MG63 (cell line): ENCODE measurements at regions not wholly inside any gene's neighbourhood (a gene's known extent, or its start where the extent isn't known, plus 50 kb on each side); places are given as distances from the start of the nearest gene placed in this dataset.
A peak's percentile ranks its signal among the peaks of the same experiment; 100 is the strongest.
"Not testable (repeated sequence)": the region's sequence is repeated elsewhere in the genome, so short reads cannot be mapped to it uniquely, and the experiment has no call there.

Source experiments
- DNase-seq: peaks from one replicate; pipeline ENCODE4 v3.0.0-alpha.2; 2020
- H3K27me3 ChIP-seq: fragments of 250-450 bp; sonication (Bioruptor Pico); 2 replicates; pipeline ENCODE4 v1.5.1; 2020; ENCODE audit warnings: mild to moderate bottlenecking, moderate library complexity
- H3K36me3 ChIP-seq: fragments of 250-450 bp; sonication (Bioruptor Pico); 2 replicates; pipeline ENCODE4 v1.5.1; 2020; ENCODE audit warnings: mild to moderate bottlenecking, moderate library complexity
- H3K4me3 ChIP-seq: fragments of 250-450 bp; sonication (Bioruptor Pico); 2 replicates; pipeline ENCODE4 v1.5.1; 2020; ENCODE audit warnings: mild to moderate bottlenecking, moderate library complexity
- H3K9me3 ChIP-seq: fragments of 250-450 bp; sonication (Bioruptor Pico); 2 replicates; pipeline ENCODE4 v1.5.1; 2020; ENCODE audit warnings: mild to moderate bottlenecking, moderate library complexity

DNA sequence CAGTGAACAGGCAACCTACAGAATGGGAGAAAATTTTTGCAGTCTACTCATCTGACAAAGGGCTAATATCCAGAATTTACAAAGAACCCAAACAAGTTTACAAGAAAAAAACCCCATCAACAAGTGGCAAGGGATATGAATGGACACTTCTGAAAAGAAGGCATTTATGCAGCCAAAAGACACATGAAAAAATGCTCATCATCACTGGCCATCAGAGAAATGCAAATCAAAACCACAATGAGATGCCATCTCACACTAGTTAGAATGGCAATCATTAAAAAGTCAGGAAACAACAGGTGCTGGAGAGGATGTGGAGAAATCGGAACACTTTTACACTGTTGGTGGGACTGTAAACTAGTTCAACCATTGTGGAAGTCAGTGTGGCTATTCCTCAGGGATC lies 80.3 kb downstream of the ZNF474 start:
- not testable (repeated sequence) for H3K9me3 ChIP-seq, DNase-seq, H3K4me3 ChIP-seq, H3K36me3 ChIP-seq
- peaks cover 10% of the 10 kb centered on the region for H3K27me3 ChIP-seq

- Histone ChIP-seq H3K9me3 (no peaks in the 10 kb centered on the region), H3K36me3 (no peaks in the 10 kb centered on the region), H3K27me3 (peaks cover 14% of the 10 kb centered on the region; the same call in 1 of the 2 replicates), H3K4me3 (no peak overlapping the region)
- DNase-seq = no peak
Measured at GRCh38 chr5:122218778-122219177, 89.4 kb downstream of the ZNF474 start.

- Histone ChIP-seq H3K36me3 (no peaks in the 10 kb centered on the region), H3K27me3 (peaks cover 17% of the 10 kb centered on the region; the same call in 1 of the 2 replicates), H3K4me3 (no peak overlapping the region), H3K9me3 (no peaks in the 10 kb centered on the region)
- no peak for DNase-seq
Measured at GRCh38 chr5:122219436-122220166, 90.3 kb downstream of the ZNF474 start.

- no peak for DNase-seq
- no peak overlapping the region for H3K4me3 ChIP-seq
Measured at GRCh38 chr5:122220511-122220910, 91.2 kb downstream of the ZNF474 start.

DNA sequence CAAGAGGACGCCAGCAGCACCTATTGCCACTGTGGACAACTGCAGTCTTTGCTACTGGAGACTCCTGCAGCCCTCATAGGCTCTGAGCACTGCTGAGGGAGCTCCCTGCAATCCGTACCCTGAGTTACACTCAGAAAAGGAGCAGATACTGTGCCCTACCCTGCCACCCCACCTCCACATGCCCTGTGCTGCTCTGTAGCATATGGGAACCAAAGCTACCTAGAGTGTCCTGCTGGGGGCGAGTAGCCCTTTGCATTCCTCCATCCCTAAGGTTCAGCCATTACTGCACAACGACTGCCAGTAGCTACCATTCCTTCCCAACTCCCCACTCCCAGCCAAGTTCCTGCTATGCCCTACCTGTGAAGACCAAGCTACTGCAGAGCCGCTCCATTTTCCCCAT lies 90.2 kb upstream of the SNCAIP start:
- Histone ChIP-seq H3K27me3 (peaks cover 19% of the 10 kb centered on the region; the same call in 1 of the 2 replicates), H3K4me3 (no peak overlapping the region), H3K36me3 (no peaks in the 10 kb centered on the region), H3K9me3 (no peaks in the 10 kb centered on the region)
- no peak for DNase-seq

More at GRCh38 chr5:122220511-122220910, 91.2 kb downstream of the ZNF474 start:
- Histone ChIP-seq H3K36me3 (no peaks in the 10 kb centered on the region), H3K27me3 (peaks cover 17% of the 10 kb centered on the region; the same call in 1 of the 2 replicates), H3K9me3 (no peaks in the 10 kb centered on the region)

DNA sequence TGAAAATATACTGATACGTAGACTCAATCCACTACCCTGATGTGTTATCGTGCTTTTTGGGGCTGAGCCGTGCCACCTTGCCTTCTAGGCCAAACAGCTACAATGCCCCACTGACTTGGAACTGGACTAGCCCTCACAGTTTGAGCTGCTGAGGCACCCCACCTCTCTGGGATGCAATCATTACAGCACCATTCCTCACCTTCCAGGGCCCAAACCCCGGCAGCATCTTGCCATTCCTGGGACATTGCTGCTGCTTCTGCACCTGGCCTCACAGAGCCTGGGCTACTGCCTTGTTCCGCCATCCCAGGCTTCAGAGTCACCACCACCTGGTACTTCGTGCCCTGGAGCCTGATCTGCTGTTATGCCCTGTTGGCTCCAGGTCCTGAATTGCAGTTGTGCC lies 89.5 kb upstream of the SNCAIP start:
- Histone ChIP-seq H3K27me3 (peaks cover 19% of the 10 kb centered on the region; the same call in 1 of the 2 replicates), H3K9me3 (no peaks in the 10 kb centered on the region), H3K4me3 (no peak overlapping the region), H3K36me3 (no peaks in the 10 kb centered on the region)
- no peak for DNase-seq

- no peaks in the 10 kb centered on the region for H3K9me3 ChIP-seq
Measured at GRCh38 chr5:122228728-122229392, 83.2 kb upstream of the SNCAIP start.

DNA sequence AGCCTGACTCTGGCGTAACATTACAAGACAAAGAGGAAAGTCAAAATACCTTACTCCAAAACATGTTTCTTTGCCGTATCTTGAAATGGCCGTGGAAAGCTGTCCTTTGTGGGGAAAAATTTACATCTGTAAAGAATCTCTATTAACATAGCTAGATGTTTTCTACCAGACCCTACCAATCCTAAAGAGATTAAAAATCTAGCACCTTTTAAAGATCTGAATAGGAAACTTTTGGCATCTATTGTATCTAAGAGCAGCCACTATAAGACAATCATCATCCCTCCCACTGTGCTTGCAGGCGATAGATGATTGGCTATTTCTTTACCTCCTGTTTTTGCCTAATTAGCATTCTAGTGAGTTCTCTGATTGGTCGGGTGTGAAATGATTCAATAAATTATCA lies 82.5 kb upstream of the SNCAIP start:
- Histone ChIP-seq H3K27me3 (peaks cover 8% of the 10 kb centered on the region; the same call in 1 of the 2 replicates), H3K36me3 (no peaks in the 10 kb centered on the region), H3K9me3 (no peaks in the 10 kb centered on the region), H3K4me3 (no peak overlapping the region)
- no peak for DNase-seq

More at GRCh38 chr5:122228728-122229392, 83.2 kb upstream of the SNCAIP start:
- Histone ChIP-seq H3K27me3 (peaks cover 10% of the 10 kb centered on the region; the same call in 1 of the 2 replicates), H3K36me3 (no peaks in the 10 kb centered on the region), H3K4me3 (no peak overlapping the region)
- DNase-seq = no peak

GRCh38 chr5:122236270-122237040 lies 75.6 kb upstream of the SNCAIP start:
- Histone ChIP-seq H3K27me3 (no peaks in the 10 kb centered on the region), H3K36me3 (no peaks in the 10 kb centered on the region), H3K9me3 (no peaks in the 10 kb centered on the region), H3K4me3 (no peak overlapping the region)
- DNase-seq = no peak

DNA sequence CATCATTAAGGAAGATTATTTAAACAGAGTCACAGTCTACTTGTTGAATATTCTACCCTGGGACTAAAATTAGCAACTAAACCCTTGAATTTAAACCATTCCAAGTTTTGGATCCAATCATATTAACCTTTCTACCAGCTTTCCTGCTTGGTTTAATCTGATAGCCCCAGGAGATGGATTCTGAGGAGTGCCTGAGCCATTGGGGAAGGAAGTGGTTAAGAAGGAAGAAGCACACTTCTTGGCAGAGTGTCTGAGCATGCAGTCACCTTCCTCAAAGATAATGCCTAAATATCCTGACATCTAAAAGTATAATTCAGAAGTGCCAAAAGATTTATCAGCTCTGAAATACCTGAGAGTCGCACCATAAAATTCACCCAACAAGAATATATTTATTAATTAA lies 74.1 kb upstream of the SNCAIP start:
- Histone ChIP-seq H3K36me3 (no peaks in the 10 kb centered on the region), H3K4me3 (no peak overlapping the region), H3K9me3 (no peaks in the 10 kb centered on the region), H3K27me3 (no peaks in the 10 kb centered on the region)
- DNase-seq = no peak

DNA sequence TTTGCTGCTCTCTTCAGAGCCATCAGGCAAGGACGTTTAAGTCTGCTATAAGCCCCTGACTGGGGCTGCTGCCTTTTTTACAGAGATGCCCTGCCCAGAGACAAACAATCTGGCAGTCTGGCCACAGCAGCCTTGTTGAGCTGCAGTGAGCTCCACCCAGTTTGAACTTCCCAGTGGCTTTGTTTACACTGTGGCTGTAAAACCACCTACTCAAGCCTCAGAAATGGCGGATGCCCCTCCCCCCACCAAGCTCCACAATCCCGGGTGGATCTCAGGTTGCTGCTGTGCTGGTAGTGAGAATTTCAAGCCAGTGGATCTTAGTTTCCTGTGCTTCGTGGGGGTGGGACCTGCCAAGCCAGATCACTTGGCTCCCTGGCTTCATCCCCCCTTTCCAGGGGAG lies 59.7 kb upstream of the SNCAIP start:
- DNase-seq = no peak
- H3K36me3 ChIP-seq = no peaks in the 10 kb centered on the region
- no peak overlapping the region for H3K4me3 ChIP-seq
- peaks cover 5% of the 10 kb centered on the region for H3K9me3 ChIP-seq
- H3K27me3 ChIP-seq = no peaks in the 10 kb centered on the region

DNA sequence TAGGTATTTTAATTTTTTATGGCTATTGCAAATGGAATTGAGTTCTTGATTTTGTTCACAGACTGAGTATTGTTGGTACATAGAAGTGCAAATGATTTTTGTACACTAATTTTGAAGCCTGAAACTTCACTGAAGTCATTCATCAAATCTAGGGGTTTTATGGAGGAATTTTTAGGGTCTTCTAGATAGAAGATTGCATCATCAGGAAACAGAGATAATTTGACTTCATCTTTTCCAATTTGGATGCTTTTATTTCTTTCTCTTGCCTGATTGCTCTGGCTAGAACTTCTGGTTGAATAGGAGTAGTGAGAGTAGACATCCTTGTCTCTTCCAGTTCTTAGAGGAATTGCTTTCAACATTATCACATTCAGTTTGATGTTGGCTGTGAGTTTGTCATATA lies 58.2 kb upstream of the SNCAIP start:
- peaks cover 6% of the 10 kb centered on the region for H3K9me3 ChIP-seq
- DNase-seq = no peak
- H3K27me3 ChIP-seq = no peaks in the 10 kb centered on the region
- H3K36me3 ChIP-seq = no peaks in the 10 kb centered on the region
- H3K4me3 ChIP-seq = no peak overlapping the region

DNA sequence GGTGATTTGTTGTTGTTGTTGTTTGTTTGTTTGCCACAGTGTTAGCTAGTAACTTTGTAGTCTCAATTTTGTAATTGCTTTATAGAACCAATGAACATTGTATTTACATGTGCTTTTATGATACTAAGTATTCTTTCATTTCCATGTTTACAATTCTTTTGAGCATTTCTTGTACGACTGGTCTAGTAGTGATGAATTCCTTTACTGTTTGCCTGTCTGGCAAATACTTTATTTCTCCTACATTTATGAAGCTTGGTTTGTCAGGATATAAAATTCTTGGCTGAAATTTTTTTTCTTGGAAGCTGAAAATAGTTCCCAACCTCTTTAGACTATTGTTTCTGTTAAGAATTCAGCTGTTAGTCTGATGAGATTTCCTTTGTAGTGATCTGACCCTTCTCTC lies 55.6 kb upstream of the SNCAIP start:
- Histone ChIP-seq H3K4me3 (no peak overlapping the region), H3K36me3 (no peaks in the 10 kb centered on the region), H3K9me3 (peaks cover 6% of the 10 kb centered on the region), H3K27me3 (no peaks in the 10 kb centered on the region)
- no peak for DNase-seq

- no peak for DNase-seq
Measured at GRCh38 chr5:122257000-122257399, 55.0 kb upstream of the SNCAIP start.

DNA sequence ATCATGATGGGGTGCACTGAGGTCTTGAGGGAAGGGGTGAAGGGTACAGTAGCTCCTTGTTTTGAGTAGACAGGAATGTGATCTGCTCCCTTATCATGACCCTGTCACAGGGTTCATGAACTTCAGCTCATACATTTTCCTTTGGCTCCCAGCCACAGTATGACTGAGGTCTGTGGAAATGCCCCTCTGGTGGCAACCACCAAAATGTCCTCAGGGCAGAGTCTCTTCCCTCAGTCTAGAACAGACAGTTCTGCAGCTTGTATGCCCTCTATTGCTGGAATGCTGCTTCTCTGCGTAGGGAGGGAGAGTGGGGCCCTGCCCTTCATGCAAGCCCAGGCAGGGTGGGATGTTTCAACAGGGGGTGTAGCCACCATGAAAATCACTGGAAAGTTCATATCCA lies 53.8 kb upstream of the SNCAIP start:
- H3K9me3 ChIP-seq = peaks cover 6% of the 10 kb centered on the region

More at GRCh38 chr5:122257000-122257399, 55.0 kb upstream of the SNCAIP start:
- no peaks in the 10 kb centered on the region for H3K36me3 ChIP-seq
- no peak overlapping the region for H3K4me3 ChIP-seq
- no peaks in the 10 kb centered on the region for H3K27me3 ChIP-seq
- peaks cover 6% of the 10 kb centered on the region for H3K9me3 ChIP-seq

GRCh38 chr5:122258840-122259239 lies 53.2 kb upstream of the SNCAIP start:
- Histone ChIP-seq H3K27me3 (no peaks in the 10 kb centered on the region), H3K4me3 (no peak overlapping the region), H3K36me3 (no peaks in the 10 kb centered on the region), H3K9me3 (peaks cover 6% of the 10 kb centered on the region)
- DNase-seq = no peak

More for the DNA sequence above, 53.8 kb upstream of the SNCAIP start:
- DNase-seq = no peak
- no peak overlapping the region for H3K4me3 ChIP-seq
- no peaks in the 10 kb centered on the region for H3K27me3 ChIP-seq
- H3K36me3 ChIP-seq = no peaks in the 10 kb centered on the region

- H3K9me3 ChIP-seq = peaks cover 6% of the 10 kb centered on the region
- H3K27me3 ChIP-seq = no peaks in the 10 kb centered on the region
- DNase-seq = peak; percentile 54
- no peak overlapping the region for H3K4me3 ChIP-seq
- no peaks in the 10 kb centered on the region for H3K36me3 ChIP-seq
Measured at GRCh38 chr5:122259995-122260394, 52.0 kb upstream of the SNCAIP start.
